Karpas-422 (cell line): ENCODE measurements at regions not wholly inside any gene's neighbourhood (a gene's known extent, or its start where the extent isn't known, plus 50 kb on each side); places are given as distances from the start of the nearest gene placed in this dataset.

Experiments
- DNase-seq: peaks from one replicate; pipeline ENCODE4 v3.0.0-alpha.2; 2015
- H2AFZ ChIP-seq: fragments of 200-600 bp; sonication (generic); 2 replicates; pipeline ENCODE4 v1.6.1; 2014; ENCODE audit warnings: antibody characterized with exemption, low read length, mixed read lengths
- H3K27ac ChIP-seq: fragments of 200-600 bp; sonication (generic); 2 replicates; pipeline ENCODE4 v1.5.1; 2014; ENCODE audit warnings: mild to moderate bottlenecking, low read length, moderate library complexity
- H3K27me3 ChIP-seq: fragments of 200-600 bp; sonication (generic); 2 replicates; pipeline ENCODE4 v1.6.1; 2014; ENCODE audit warnings: low read length, mixed read lengths
- H3K36me3 ChIP-seq: fragments of 200-600 bp; sonication (generic); 2 replicates; pipeline ENCODE4 v1.6.1; 2014; ENCODE audit warnings: low read length, mixed read lengths; ENCODE audit not compliant: insufficient read depth
- H3K4me1 ChIP-seq: fragments of 200-600 bp; sonication (generic); 2 replicates; pipeline ENCODE4 v1.6.1; 2014; ENCODE audit warnings: mild to moderate bottlenecking, low read length, mixed read lengths
- H3K4me2 ChIP-seq: fragments of 200-600 bp; sonication (generic); 2 replicates; pipeline ENCODE4 v1.6.1; 2014; ENCODE audit warnings: low read length, low read depth, mild to moderate bottlenecking; ENCODE audit not compliant: poor library complexity, severe bottlenecking
- H3K4me3 ChIP-seq: fragments of 200-600 bp; sonication (generic); 2 replicates; pipeline ENCODE4 v1.5.1; 2014; ENCODE audit warnings: mild to moderate bottlenecking, antibody characterized with exemption, low read length, mixed read lengths
- H3K79me2 ChIP-seq: fragments of 200-600 bp; sonication (generic); 2 replicates; pipeline ENCODE4 v1.6.1; 2014; ENCODE audit warnings: mild to moderate bottlenecking, low read length, mixed read lengths
- H3K9ac ChIP-seq: fragments of 200-600 bp; sonication (generic); 2 replicates; pipeline ENCODE4 v1.6.0; 2014; ENCODE audit warnings: low read length
- H3K9me2 ChIP-seq: fragments of 200-600 bp; sonication (generic), shearing (Covaris generic); replicated peaks from 2 replicates; pipeline ENCODE4 v1.6.0; 2014; ENCODE audit warnings: mild to moderate bottlenecking, low read length, moderate library complexity; ENCODE audit not compliant: insufficient read depth
- H3K9me3 ChIP-seq: fragments of 300-700, 200-600 bp; sonication (generic); 2 replicates; pipeline ENCODE4 v1.6.1; 2014; ENCODE audit warnings: low read length, mixed read lengths
- H4K20me1 ChIP-seq: fragments of 200-600 bp; sonication (generic); 2 replicates; pipeline ENCODE4 v1.6.1; 2014; ENCODE audit warnings: mild to moderate bottlenecking, antibody characterized with exemption, low read length, low read depth; ENCODE audit not compliant: insufficient read depth

DNA sequence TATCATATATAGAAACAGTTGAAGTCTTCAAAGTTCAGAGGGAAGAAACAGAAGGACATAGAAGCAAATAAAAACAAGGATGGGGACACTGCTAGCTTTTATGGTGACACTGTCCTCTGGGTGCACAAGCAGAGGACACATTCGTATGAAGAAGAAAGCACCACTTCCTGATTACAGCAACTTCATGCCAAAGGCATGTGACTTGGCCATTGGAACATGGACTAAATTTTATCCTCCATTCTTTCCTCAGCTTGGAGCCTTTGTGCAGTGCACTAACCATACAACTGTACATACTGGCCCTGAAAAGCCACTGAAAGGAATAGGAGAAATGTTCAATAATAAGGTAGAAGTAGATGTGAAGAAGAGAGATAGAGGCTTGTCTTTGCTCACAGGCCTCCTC, 223.3 kb downstream of the MTX2 start:
- no peak overlapping the region for H2AFZ ChIP-seq
- peak overlapping the region; percentile 31; the same call in 1 of the 2 replicates for H3K4me3 ChIP-seq
- DNase-seq: peak; percentile 71
- H3K4me2 ChIP-seq: peak overlapping the region; percentile 66
- peak overlapping the region; percentile 98 for H3K27ac ChIP-seq
- no peaks in the 10 kb centered on the region for H3K9me3 ChIP-seq
- peak overlapping the region; percentile 72 for H3K9ac ChIP-seq
- no peaks in the 10 kb centered on the region for H3K27me3 ChIP-seq
- H3K79me2 ChIP-seq: no peaks in the 10 kb centered on the region
- H4K20me1 ChIP-seq: no peaks in the 10 kb centered on the region
- no peaks in the 10 kb centered on the region for H3K36me3 ChIP-seq
- peaks cover 91% of the 10 kb centered on the region for H3K4me1 ChIP-seq
- H3K9me2 ChIP-seq: no peaks in the 10 kb centered on the region

DNA sequence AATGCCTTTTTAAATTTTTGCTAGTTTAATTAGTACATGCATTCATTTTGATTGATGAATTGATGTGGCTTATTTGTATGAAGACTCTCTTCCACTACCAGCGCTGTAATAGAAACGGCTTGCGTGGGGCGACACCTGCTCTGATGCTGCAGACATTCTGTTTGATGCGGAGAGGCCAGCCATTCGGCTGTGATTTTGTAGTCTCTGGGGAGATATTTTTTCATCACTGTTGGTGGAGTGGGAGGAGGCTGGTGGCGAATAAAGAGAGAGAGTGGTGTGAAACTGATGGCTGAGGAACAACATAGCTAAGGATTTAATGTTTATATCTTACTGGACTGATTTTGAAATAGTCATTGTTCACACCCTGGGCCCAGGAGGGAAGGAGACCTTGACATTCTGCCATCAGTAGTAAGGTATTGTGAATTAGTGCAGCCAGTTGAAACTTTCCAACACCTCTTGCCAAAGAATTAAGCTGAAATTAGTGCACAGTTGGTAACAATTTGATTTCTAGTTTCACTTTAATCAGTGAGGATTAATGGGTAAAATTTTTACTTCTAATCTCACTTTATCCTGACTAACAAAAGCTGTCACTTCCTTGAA, 224.1 kb downstream of the MTX2 start:
- no peaks in the 10 kb centered on the region for H3K36me3 ChIP-seq
- no peak overlapping the region for H2AFZ ChIP-seq
- H3K27me3 ChIP-seq: no peaks in the 10 kb centered on the region
- H3K27ac ChIP-seq: peak overlapping the region; percentile 98
- DNase-seq: peak; percentile 94
- no peaks in the 10 kb centered on the region for H4K20me1 ChIP-seq
- no peaks in the 10 kb centered on the region for H3K79me2 ChIP-seq
- H3K4me3 ChIP-seq: peak overlapping the region; percentile 31
- peak overlapping the region; percentile 72 for H3K9ac ChIP-seq
- no peaks in the 10 kb centered on the region for H3K9me3 ChIP-seq
- no peaks in the 10 kb centered on the region for H3K9me2 ChIP-seq
- peak overlapping the region; percentile 66 for H3K4me2 ChIP-seq
- H3K4me1 ChIP-seq: peaks cover 92% of the 10 kb centered on the region

DNA sequence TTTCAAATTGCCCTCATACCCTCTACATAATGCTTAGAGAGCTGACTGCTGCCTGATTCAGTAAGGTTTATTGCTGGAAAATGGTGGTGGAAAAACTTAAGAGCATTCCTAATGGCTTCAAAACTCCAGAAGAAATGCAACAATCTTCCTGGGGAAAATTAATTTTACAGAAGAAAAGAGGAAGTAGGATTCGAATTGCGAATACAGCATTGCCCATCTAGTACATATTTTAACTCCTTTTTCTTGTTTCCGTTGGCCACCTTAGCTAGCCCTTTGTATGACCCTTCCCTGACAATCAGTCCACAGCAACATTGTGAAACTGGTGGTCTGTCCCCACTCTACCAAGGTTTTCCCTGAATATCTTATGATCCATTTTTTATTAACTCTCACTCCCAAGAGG, 224.7 kb downstream of the MTX2 start:
- Histone ChIP-seq H3K9me3 (no peaks in the 10 kb centered on the region), H3K4me3 (peak overlapping the region; percentile 31), H3K36me3 (no peaks in the 10 kb centered on the region), H3K4me1 (peaks cover 86% of the 10 kb centered on the region), H3K79me2 (no peaks in the 10 kb centered on the region), H3K9ac (peak overlapping the region; percentile 66), H3K27me3 (no peaks in the 10 kb centered on the region), H2AFZ (0 out of 2 replicates have a peak overlapping the region, but pooled peaks have one; percentile 7), H3K4me2 (peak overlapping the region; percentile 66), H3K9me2 (no peaks in the 10 kb centered on the region), H4K20me1 (no peaks in the 10 kb centered on the region), H3K27ac (peak overlapping the region; percentile 98)
- DNase-seq: peak; percentile 63

DNA sequence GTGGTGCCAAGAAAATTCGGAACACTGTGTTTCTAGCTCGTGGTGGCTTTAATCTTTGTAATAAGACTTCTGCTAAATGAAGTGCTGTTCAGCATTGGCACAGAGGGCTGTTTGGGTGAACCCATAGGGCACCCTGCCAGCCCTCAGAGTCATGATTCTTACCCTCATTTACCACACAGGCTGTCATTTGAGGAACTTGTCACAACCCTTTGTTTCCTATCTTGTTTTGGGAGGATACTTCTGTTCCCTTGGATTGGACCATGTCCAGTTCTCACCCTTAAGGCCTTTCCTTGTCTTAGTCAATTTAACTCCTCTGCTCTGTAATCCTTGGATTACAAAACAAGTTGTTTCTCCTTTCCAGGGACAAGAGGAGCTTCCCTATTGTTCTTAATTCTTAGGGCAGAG, 225.7 kb downstream of the MTX2 start:
- Histone ChIP-seq H3K4me1 (peaks cover 76% of the 10 kb centered on the region), H3K36me3 (no peaks in the 10 kb centered on the region), H3K27me3 (no peaks in the 10 kb centered on the region), H3K4me2 (peak overlapping the region; percentile 66), H3K79me2 (no peaks in the 10 kb centered on the region), H3K4me3 (no peak overlapping the region), H4K20me1 (no peaks in the 10 kb centered on the region), H3K9me3 (no peaks in the 10 kb centered on the region), H3K9ac (peak overlapping the region; percentile 66), H3K9me2 (no peaks in the 10 kb centered on the region), H3K27ac (peak overlapping the region; percentile 98), H2AFZ (peak overlapping the region; percentile 10; the same call in 1 of the 2 replicates)
- peak; percentile 61 for DNase-seq

DNA sequence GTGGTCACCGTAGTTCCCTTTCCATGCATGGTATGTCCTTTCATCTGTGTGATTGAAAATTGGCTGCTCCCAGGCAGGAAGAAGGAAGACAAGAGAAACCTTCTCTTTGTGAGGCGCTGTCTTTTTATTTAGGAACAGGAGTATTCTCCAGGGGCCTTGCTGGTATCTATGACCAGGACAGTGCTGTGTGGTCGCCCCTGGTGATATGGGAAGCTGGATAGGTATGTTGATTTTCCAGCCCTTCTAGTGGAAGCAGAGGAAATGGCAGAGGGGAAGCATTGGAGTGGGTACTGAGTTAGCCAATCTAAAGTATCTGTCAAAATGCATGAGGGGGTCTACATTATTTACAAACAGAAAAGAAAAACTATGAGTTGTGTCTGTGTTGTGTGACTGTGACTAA, 226.6 kb downstream of the MTX2 start:
- H2AFZ ChIP-seq: peak overlapping the region; percentile 44; the same call in 1 of the 2 replicates
- H3K4me2 ChIP-seq: peak overlapping the region; percentile 66
- no peaks in the 10 kb centered on the region for H3K79me2 ChIP-seq
- H3K9ac ChIP-seq: peak overlapping the region; percentile 41
- 0 out of 2 replicates have a peak overlapping the region, but pooled peaks have one; percentile 98 for H3K27ac ChIP-seq
- no peaks in the 10 kb centered on the region for H3K9me3 ChIP-seq
- H3K4me1 ChIP-seq: peaks cover 67% of the 10 kb centered on the region
- DNase-seq: no peak
- H3K9me2 ChIP-seq: no peaks in the 10 kb centered on the region
- H3K27me3 ChIP-seq: no peaks in the 10 kb centered on the region
- no peaks in the 10 kb centered on the region for H4K20me1 ChIP-seq
- no peaks in the 10 kb centered on the region for H3K36me3 ChIP-seq
- peak overlapping the region; percentile 6; the same call in 1 of the 2 replicates for H3K4me3 ChIP-seq

DNA sequence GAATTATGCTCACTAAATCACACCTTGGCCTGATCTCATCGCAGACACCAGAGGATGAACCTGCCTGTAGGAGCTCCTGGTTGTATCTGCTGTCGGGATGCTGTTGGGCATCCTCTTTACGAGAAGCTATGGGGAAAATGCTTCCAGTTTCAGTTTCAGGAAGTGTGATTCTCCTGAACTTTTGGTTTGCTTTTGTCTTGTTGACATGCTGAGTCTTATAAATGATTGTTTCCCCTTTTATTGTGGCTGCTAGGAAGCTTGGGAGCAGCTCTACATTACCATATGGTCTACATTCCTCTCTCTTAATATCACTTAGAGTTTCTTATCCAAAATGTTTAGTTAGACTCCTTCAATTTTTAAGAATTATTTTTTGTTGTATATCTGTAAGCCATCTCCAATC, 227.5 kb downstream of the MTX2 start:
- Histone ChIP-seq H3K9me3 (no peaks in the 10 kb centered on the region), H3K9me2 (no peaks in the 10 kb centered on the region), H3K4me3 (no peak overlapping the region), H3K79me2 (no peaks in the 10 kb centered on the region), H3K4me1 (peaks cover 59% of the 10 kb centered on the region), H2AFZ (peak overlapping the region; percentile 44), H3K27ac (no peak overlapping the region), H3K9ac (peak overlapping the region; percentile 41), H4K20me1 (no peaks in the 10 kb centered on the region), H3K36me3 (no peaks in the 10 kb centered on the region), H3K27me3 (no peaks in the 10 kb centered on the region), H3K4me2 (peak overlapping the region; percentile 66)
- DNase-seq: no peak

DNA sequence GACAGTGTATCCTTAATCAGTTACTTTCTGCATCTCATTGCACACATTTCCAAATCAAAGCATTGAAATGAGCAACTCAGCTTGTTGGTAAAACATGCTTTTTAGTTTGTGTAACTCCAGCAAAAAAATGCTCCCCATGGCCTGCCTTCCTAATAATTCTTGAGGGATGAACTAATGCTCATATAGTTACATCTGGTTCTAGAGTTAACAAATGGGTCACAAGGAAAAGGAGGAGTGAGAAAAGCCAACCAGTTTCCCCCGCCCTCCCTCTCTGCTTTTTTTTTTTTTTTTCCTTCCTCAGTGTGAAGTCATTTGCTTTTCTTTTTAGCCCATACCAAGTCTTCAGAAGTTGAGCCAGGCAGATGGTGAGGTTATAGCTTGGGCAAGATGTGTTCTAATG, 231.7 kb downstream of the MTX2 start:
- H3K9ac ChIP-seq: no peak overlapping the region
- no peaks in the 10 kb centered on the region for H4K20me1 ChIP-seq
- no peak overlapping the region for H3K4me3 ChIP-seq
- H2AFZ ChIP-seq: no peak overlapping the region
- H3K36me3 ChIP-seq: no peaks in the 10 kb centered on the region
- no peaks in the 10 kb centered on the region for H3K9me2 ChIP-seq
- H3K27me3 ChIP-seq: no peaks in the 10 kb centered on the region
- H3K9me3 ChIP-seq: no peaks in the 10 kb centered on the region
- no peak overlapping the region for H3K27ac ChIP-seq
- no peaks in the 10 kb centered on the region for H3K79me2 ChIP-seq
- H3K4me2 ChIP-seq: no peak overlapping the region
- peaks cover 18% of the 10 kb centered on the region for H3K4me1 ChIP-seq
- DNase-seq: no peak

DNA sequence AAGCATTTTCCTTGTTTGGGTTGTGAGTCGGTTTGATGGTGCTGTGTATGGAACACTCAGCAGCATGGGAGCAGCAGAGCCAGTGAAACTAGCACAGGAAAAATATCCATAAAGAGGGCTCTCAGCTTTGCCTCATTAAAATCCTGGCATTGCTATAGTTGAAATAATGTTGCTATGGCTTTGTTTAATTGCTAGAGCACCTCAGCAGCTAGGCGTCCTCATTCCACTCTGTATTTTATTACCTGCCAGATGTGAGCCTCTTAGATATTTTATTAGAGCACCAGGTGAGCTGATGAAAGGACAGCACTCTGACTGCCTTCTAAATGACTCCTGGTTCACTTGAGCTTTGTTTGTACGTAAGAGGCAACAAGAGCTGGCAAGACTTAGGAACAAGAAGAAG, 232.4 kb downstream of the MTX2 start:
- H3K4me3 ChIP-seq: no peak overlapping the region
- H3K36me3 ChIP-seq: no peaks in the 10 kb centered on the region
- H3K9ac ChIP-seq: no peak overlapping the region
- no peak overlapping the region for H2AFZ ChIP-seq
- H3K9me2 ChIP-seq: no peaks in the 10 kb centered on the region
- no peaks in the 10 kb centered on the region for H3K9me3 ChIP-seq
- no peak overlapping the region for H3K27ac ChIP-seq
- H4K20me1 ChIP-seq: no peaks in the 10 kb centered on the region
- H3K4me2 ChIP-seq: no peak overlapping the region
- DNase-seq: no peak
- peaks cover 11% of the 10 kb centered on the region for H3K4me1 ChIP-seq
- H3K79me2 ChIP-seq: no peaks in the 10 kb centered on the region
- no peaks in the 10 kb centered on the region for H3K27me3 ChIP-seq
